ENCODE measurements at regions not wholly inside any gene's neighbourhood (a gene's known extent, or its start where the extent isn't known, plus 50 kb on each side); places are given as distances from the start of the nearest gene placed in this dataset.

DNA sequence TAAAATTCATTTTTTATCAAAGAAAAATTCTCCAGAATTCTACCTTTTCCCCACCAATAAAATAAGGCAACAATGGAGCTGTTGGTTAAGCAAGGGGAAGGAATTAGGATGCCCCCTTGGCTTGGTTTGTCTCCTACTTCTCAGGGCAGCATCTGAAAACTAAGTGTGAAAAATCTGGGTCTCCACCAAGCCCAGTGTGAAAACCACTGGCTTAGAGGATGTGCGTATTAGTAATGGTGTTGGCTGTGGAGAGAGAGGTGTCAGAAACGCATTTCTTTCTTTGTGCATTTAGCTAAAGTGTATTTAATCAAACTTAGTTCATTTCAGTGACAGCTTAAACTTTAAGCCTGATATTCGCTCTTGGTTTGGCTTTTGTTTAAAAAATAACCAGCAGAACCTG, 662.7 kb downstream of the MCTP2 start:
- DNase-seq (ENCODE audit: low read depth), result no peak

DNA sequence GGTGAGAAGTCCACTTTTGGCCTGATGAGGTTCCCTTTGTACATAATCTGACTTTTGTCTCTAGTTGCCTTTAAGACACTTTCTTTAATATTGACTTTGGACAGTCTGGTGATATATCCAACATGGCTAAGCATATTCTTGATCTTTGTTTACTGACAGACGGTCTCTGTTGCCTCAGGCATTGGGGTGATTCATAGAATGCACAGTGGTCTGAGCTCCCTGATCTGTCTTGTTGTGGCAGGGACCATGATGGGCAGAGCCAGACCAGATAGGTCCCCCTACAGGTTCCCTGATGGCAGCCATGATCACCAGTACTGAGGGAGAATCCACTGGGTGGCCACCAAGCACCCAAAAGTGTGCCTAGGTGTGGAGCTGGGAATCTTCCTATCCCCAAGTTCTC, 678.1 kb downstream of the MCTP2 start:
- DNase-seq (ENCODE audit: low read depth), result no peak

DNA sequence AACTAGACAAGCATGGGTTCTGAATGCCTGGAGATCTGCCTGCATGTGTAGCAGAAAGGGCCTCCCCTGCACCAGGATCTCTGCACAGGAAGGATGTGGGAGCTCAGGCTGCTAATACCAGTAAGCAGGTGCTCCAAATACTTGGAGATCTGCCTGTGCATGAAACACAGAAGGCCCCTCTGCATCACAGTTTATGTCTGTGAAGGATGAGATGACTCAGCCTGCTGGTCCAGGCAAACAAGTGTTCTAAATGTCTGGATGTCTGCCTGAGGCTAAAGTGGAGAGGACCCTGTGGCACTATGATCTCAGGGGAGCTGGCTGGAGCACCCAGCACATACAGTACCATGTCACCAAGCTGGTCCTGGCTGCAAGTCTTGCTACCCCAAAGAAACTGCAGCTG, 678.8 kb downstream of the MCTP2 start:
- DNase-seq (ENCODE audit: low read depth), result no peak

DNA sequence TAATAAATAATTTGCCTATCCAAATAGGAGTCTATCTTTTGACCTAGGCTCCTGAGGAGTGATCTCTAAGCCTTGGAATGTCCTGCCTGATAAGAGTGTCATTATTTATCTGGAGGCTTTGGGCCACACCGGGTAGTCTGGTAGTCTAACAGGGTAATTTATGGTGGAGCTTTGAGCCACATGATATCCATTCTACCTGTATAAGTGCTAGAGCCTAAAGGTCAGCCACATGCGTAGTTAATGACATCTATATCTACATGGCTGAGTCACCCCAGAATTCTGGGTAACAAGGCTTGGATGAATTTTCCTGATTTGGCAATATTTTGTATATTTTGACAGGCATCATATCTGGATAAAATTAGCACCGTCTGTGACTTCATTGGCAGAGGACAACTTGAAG, 681.4 kb downstream of the MCTP2 start:
- no peak for DNase-seq (ENCODE audit: low read depth)

DNA sequence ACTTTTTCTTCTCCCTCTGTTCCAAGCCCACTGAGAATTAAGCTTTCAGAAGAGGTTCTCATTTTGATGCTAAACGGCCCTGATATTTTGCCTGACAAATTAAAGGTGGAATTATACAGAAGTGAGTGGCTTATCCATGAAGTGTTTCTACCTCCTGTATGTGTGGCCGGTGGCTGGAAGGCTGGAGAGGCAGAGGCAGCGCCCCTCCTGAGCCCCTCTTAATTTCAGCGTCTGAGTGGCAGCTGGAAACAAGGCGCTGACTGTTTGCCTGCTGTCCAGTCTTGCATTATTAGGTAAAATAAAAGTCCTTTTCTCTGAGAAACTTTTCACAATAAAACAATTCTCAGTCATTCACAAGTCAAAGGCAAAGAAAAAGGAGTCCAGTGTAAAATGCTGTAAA, 685.7 kb downstream of the MCTP2 start:
- no peak for DNase-seq (ENCODE audit: low read depth)

DNA sequence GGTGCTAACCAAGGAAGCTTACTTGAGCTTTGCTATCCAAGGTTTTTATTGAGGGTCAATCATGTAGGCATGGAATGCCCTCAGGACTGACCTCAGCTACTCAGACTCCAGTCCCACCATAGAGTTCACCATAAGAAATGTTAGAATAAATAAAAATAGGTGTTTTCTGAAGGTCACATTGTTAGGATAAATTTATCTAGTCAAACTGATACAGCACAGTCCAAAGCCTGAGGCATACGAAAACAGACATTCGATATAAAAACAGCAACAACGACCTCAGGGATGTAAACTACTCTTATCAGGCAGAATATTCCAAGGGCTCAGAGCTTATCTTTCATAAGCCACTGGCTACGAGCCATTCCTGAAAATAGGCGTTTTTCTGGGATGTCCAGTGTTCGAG, 690.6 kb downstream of the MCTP2 start:
- DNase-seq (ENCODE audit: low read depth), result no peak

DNA sequence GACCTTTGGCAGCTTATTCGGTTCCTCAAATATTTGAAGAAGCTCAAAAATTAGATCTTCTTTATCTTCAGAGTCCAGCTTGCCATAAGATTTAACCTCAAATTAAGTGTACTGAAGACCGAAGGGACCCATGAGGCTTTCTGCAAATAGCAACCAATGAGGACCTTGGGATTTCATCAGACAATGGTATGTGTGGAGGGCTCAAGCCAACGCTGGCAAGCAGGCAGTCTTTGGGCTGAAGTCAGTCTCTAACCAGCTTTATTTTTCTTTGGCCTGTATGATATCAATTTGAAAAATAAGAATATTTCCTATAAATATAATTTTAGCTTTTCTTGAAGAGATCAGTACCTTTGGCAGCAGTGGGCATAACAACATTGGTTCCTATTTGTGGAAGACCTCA, 692.7 kb downstream of the MCTP2 start:
- no peak for DNase-seq (ENCODE audit: low read depth)

DNA sequence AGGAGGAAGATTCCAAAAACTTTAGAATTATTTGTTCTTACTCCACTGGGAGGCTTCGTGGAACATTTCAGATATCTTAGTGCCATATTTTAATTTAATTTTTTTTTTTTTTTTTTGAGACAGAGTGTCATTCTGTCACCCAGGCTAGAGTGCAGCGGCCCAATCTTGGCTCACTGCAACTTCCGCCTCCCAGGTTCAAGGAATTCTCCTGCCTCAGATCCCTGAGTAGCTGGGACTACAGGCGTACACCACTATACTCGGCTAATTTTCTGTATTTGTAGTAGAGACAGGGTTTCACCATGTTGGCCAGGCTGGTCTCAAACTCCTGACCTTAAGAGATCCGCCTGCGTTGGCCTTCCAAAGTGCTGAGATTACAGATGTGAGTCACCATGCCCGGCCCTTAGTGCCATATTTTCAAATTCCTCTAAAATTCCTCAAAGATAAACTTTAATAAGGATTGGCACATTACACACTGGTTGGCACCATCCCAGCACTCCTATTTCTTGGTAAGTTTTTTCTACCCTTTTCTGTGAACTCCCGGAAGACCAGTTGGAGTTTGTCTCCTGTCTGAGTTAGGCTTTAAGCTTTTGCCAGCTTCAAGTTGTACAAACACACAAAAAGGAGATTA, 693.7 kb downstream of the MCTP2 start:
- DNase-seq (ENCODE audit: low read depth), result no peak

DNA sequence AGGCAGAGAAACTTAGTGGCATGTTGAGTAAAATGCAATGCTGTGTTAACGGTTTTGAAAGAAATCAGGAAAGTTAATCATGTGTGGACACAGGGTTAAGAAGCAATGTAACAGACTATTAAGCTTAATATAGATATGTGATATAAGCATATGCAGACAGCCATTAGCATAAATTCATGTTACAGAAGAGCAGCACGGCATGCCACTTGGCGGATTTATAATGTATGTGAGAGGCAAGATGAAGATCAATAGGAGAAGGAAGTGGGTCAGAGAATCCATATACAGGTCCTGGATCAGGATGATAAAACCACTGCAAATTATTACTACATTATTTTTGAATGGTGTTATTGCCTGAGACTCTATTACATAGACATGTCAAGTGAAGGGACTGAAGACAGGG, 694.3 kb downstream of the MCTP2 start:
- no peak for DNase-seq (ENCODE audit: low read depth)

DNA sequence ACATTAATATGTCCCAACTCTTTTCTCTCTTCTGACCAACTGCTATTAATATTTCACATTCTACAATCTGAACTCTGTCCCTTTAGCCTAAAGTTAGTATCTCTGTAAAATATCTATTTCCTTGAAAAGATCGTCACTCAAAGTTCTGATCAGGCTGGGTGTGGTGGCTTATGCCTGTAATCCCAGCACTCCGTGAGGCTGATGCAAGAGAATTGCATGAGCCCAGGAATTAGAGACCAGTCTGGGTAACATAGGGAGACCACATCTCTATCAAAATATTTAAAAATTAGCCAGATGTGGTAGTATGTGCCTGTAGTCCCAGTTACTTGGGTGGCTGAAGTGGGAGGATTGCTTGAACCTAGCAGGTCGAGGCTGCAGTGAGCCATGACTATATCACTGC, 695.6 kb downstream of the MCTP2 start:
- DNase-seq (ENCODE audit: low read depth), result no peak

DNA sequence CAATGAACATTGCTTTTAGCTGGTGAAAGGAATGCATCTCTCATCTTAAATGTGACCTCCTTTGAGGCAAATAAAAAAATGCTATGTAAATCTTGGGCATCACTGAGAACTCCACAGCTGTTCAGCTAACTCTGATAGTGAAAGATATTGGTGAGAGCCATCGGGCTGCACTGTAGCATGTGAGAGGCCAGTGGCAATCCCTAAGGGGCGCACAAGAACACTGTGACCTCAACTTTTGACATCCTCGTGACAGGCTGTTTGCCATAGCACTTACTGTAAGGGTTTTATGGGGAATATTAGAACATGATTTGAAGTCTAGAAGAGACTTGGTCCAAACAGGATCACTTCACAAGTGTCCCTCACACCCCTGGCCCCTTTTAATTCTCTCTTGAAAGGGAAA, 697.9 kb downstream of the MCTP2 start:
- no peak for DNase-seq (ENCODE audit: low read depth)

DNA sequence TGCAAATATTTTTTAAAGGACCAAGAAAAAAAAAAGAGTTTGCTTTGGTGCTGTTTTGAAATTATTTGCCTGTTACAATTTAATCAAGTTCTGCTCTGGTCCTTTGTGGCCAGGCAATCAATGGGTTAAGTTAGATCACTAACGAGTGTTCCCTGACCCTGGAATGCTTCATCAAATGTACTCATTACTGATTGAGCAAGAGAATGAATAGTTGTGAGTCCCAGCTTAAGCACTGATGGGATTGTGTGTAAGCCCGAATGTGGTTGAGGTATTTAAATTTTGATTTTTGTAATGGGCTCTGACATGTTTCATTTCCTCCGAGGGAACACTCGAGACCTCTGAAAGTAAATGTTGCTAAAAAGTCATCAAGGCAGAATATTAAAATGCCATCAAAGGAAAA, 699.1 kb downstream of the MCTP2 start:
- DNase-seq (ENCODE audit: low read depth), result no peak

DNA sequence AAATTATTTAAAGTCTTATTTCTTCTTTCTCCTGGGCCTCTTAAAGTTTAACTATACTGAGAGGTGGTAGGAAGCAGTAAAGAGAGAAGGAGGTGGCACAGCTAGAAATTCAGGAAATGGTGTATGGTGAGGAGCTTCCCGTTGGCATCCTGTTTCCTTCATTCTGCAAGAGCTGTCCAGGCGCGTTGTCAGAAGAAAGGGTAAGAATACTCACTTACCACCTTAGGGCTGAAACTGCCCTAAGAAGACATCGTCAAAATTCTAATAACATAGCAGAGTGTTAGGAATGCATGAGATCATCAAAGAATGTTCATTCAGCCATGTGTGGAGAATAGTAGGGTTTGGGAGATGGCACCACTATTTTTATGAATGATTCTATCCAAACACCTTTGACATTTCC, 699.6 kb downstream of the MCTP2 start:
- DNase-seq (ENCODE audit: low read depth), result no peak

DNA sequence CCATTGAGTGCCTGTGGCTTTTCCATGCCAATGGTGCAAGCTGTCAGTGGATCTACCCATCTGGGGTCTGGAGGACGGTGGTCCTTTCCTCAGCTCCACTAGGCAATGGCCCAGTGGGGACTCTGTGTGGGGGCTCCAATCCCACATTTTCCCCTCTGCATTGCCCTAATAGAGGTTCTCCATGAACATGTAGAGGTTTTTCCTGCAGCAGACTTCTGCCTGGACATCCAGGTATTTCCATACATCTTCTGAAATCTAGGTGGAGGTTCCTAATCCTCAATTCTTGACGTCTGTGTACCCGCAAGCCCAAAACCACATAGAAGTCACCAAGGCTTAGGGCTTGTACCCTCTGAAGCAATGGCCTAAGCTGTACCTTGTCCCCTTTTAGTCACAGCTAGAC, 703.1 kb downstream of the MCTP2 start:
- DNase-seq (ENCODE audit: low read depth), result no peak

DNA sequence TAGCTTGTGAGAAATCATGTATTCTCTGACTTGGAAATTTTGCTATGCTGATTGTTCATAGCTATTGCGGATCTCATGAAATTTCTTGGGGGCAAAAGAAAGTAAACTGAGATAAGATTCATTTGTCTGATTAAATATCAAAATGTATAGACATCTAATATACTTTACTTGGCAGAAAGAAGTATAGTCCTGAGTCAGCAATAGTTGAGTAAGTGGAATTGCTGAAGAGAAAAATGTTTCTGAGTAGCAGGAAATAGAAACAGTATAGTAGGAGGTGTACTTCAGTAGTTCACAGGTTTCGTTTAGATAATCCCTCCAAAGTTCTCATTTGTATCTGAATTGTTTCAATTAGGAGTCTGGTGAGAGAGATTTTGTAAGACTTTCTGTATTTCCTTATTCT, 705.9 kb downstream of the MCTP2 start:
- DNase-seq (ENCODE audit: low read depth), result no peak

DNA sequence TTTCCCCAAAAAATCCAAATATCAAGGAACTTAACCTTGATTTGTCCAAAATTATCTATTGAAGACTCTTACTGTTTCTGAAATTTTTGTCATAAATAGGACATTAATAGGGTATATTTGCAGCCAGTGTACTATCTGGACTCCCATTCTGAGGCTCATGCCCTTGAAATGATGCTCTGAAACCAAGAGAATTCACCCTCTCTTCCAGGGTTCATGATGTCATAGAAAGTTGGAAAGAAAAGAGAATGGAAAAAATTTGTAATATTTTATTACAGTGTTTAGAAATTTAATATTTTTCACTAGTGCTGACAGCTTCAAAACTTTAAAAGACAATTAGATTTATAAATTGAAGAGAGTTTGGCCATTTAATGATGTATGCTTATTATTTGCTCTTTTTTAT, 712.5 kb downstream of the MCTP2 start:
- no peak for DNase-seq (ENCODE audit: low read depth)

DNA sequence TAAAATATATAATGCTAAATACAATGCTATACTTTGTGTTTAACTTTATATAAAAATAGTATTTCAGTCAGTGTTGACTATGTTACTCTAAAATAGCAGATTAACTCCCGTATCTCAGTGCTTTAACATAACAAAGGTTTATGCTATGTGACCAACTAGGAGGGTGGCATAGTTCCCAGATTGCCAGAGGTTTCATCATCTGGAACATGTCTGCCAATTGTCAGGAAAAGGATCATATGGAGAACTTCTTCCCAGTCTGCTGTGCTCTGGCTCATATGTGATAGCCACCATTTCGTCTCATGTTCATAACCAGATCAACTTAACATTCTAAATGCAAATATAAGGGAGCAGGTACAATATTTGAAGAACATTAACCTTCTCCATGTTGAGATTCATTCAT, 720.2 kb downstream of the MCTP2 start:
- DNase-seq (ENCODE audit: low read depth), result no peak

DNA sequence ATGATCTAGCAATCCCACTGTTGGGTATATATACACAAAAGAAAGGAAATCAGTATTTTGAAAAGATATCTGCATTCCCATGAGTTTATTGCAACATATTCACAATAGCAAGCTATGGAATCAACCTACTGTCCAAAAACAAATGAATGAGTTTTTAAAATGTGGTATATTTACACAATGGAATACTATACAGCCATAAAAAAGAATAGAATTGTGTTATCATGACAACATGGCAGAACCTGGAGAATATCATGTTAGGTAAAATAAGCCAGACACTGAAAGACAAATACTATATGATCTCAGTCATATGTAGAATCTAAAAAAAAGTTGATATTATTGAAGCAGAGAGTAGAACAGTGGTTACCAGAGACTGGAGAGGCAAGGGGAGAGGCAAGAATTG, 732.6 kb downstream of the MCTP2 start:
- DNase-seq (ENCODE audit: low read depth), result no peak

DNA sequence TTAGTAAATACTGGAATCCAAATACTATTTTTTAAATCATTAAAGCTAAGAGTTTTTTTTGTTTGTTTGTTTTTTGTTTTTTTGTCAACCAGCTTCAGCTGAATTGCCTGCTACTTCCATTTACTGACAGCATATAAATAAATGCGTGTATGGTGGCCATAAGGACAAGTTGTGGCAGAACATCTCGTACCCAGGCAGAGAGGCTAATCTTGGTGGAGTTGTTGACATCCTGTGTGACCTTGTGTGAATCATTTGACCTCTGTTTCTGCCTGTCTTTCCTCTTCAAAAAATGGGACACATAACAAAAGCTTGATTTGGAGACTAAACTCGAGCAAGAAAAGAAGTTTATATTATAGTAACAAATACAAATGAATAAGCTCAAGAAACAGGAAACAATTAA, 734.2 kb downstream of the MCTP2 start:
- DNase-seq (ENCODE audit: low read depth), result no peak

DNA sequence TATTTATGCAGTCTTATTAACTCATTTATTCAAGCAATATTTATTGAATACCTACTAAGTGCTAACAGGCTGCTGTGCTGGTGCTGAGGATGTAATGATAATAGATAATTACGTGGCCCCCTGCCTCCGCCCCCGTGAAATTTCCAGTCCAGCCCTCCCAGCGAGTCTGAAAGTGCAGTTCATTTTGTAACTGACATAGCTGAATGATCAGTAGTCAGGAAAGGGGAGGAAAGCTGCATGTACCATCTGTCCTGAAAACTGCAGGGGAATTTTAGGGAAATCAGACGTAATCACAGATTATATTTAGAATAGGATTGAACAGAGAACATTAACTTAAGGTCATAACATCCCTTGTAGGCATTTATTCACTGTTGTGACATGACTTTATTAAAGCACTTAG, 736.8 kb downstream of the MCTP2 start:
- DNase-seq (ENCODE audit: low read depth), result no peak

DNA sequence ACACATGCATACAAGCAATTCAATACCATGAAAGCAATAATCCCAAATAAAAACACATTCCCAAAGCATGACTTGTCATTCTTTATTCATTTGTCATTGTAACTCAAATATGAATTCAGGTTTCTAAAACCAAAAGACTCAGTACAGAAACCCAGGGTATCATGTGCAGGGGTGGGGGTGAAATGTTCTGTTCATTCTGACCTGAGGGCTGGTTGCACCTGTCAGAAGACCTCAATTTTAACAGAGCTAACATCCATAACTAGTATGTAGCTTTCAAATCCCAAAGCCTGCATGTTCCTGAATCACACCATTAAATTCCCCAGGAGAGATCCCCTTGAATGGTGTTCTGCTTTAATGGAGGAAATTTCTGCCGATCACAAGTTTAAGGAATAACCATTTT, 738.7 kb downstream of the MCTP2 start:
- no peak for DNase-seq (ENCODE audit: low read depth)

DNA sequence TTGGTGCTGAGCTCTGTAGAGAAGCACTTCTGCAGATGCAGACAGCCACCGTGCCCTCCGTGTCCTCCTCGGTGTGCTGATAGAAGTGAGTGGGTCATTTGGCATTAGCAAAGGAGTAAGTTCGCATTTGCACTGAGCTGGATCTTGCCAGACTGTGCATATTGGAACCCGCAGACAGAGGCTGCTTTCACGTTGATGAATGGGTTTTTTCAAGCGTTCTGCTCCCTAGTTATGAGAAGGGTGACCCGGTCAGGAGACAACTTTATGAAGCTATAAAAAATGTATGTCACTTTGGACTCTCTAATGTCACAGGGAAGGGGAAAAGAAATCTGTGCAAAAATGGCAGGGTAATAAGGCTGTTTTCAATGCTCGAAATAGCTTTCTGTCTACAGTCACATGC, 739.4 kb downstream of the MCTP2 start:
- DNase-seq (ENCODE audit: low read depth), result no peak

DNA sequence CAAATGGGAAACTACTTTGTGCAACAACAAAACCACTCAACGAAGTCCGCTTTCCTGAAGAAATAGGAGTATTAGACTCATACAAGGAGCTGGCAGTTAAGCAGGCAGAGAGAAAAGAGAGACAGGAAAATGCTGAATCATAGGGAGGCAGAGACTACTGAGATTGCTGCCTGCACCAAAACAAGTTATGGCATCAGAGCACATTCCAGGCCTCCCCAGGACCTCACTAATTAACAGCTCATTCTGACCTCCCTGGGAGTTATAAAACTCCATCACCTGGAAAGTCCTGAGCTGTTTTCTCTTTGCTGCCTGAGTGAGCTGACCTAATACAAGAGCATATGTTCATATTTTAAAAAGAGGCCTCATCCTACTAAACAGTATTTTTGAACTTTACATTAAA, 741.0 kb downstream of the MCTP2 start:
- DNase-seq (ENCODE audit: low read depth), result no peak

DNA sequence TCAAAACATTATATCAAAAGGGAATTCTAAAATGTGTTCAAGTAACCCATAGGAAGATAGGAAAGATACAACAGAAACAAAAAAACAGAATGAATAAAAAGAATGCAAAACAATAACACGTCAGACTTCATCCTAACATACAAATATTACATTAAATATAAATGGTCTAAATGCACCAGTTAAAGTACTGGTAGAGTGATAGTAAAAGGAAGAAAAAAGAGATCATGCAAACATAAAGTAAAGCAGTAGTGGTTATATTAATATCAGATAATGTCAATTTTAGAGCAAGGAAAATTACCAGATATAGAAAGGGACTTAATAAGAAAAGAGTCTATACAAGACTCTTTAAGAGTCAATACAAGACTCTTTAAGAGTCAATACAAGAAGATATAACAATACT, 755.7 kb downstream of the MCTP2 start:
- DNase-seq (ENCODE audit: low read depth), result no peak

DNA sequence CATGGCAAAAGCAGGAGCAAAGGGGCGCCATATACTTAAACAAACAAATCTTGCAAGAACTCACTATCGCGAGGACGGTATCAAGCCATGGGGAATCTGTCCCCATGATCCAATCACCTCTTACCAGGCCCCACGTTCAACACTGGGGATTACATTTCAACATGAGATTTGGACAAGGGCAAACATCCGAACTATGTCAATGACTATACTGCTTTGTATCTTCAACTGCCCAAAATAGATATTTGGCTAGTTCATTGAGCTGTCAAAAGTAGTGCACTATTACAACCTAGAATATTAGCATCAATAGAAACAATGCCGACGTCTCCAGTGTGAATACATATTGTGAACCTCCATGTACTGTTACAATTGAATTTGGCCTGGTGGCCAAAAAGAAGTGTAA, 760.4 kb downstream of the MCTP2 start:
- no peak for DNase-seq (ENCODE audit: low read depth)
